CD4-positive, alpha-beta T cell treated with Interleukin-4 for 4 hours (primary cell): ENCODE measurements at regions not wholly inside any gene's neighbourhood (a gene's known extent, or its start where the extent isn't known, plus 50 kb on each side); places are given as distances from the start of the nearest gene placed in this dataset.

Source experiments
- DNase-seq: peaks from one replicate; pipeline ENCODE4 v3.0.0-alpha.2; 2020

DNA sequence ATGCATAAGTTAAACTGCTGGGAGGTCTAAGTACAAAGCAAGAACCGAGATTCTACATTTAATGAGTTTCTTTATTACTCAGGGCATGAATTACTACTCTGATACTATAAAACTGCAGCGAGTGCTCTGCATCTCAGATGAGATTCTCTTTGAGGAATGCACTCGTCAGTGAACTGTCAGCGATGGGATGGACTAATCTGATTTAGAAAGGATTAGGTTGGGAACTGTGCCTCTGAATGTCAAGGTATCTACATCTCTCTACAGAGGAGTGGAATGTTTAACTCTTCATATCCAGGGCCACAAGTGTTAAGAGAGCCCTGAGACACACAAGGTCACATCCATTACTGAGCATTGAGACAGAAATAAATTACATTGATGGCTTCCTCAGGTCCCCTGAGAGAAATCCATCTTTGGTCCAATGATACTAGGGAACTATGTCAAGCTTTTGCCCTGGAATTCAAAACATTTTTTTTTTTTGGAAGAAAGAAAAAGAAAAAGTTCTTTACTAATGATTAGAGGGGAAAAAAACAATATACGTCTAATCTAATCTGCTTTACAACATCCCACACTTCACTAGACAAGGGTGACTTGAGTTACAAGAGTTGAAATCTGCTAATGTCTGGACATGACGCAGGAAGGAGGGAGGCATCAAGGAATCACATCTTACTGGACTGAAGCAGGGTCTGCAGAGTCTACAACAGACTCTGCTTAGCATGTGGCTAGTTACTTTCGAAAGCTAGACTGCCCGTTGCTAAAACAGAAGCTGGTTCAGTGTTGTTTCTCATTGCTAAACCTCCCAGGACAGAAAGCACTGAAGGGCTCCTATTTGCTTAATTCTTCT, 270.0 kb upstream of the TLE4 start:
- DNase-seq = no peak

DNA sequence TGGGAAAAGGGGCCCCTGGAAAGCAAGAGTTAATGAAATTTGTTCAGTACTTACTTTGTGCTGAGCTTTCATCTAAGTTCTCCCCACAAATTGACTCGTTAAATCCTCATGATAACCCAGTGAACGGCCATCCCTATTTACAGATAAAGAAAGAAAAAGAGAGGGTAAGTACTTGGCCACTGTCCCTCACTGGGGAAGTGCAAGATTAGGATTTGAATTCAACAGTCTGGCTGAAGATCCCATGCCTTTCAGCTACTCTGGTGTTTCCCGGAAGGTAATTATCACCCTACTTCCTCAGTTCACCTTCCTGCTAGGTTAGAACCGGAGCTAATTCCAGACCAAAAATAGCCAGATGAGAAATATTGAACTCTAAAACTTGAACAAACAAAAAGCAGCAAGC, 269.2 kb upstream of the TLE4 start:
- DNase-seq = no peak

DNA sequence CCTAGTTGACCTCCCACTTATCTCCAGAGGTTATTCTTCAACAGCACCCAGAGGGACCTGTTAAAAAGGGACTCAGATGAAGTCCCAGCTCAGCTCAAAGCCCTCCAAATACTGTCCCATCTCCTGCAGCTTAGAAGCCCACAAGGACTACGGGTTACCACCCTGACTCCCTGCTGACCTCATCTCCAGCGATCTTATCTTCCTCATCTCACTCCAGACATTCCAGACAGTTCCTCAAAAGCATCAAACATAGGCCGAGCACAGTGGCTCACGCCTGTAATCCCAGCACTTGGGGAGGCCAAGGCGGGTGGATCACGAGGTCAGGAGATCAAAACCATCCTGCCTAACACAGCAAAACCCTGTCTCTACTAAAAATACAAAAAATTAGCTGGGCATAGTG, 263.8 kb upstream of the TLE4 start:
- DNase-seq = no peak

DNA sequence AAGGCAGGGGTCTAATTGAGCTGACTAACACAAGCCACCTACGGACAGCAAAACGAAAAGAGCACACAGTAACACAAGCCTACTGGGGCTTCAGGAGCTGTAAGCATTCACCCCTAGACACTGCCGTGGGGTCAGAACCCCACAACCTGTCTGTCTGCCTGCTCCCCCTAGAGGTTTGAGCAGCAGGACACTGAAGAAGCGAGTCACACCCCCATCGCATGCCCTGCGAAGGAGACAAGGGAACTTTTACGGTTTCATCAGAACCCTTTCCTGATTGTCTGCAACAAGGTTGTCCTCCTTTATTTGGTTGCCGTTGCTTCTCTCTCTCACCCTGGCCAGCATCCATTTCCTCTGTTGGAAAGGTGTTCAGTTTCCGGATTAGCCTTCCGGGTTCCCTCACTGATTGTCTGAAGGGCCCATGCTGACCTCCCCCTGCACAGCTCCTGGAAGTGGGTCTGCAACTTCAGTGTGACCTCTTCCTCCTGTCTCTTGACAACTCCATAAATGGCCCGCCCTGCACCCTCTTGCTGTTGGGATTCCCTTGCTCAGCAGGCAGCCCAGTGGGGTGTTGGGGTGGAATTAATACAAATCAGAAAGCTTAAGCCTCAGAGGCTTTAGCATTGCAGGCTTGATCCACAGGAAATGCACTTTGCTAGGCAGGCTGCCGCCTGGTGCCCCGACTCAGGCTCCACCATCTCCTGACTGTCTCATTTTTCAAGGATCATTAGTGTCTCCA, 258.9 kb upstream of the TLE4 start:
- no peak for DNase-seq

DNA sequence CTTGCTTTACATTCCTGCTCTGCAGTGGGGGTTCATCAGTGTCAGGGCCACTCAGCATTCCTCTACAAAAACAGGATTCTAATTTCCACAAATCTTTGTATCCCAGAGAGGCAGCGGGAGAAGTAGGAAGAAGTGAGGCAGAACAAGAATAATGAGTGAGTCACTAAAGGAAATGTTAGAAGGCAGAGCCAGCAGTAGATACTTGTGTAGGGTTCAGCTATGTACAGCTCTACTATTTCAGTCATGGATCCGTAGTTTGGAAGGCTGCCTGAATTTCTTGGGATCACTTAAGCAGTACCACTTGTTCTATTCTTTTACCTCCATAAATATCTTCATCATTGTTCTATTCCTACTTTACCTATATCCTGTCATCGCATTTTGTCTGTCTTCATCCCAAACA, 246.3 kb upstream of the TLE4 start:
- no peak for DNase-seq

DNA sequence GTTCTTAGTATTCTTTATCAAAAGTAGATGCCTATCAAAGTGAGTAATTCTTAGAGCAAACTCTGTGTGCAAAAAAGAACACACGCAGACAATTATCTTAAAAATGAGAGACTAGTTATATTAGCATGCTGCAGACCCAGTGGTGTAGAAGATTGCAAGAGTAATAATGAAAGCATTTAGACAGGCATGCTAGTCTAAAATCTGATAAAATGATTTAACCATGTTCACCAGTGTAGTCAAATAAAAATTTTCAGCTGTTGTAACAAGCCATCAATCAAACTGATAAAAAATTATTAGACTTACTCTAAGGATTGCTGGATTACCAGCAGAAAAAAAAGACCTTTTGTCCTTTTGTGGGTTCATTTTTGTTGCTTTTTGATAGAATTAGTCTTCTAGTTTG, 241.9 kb upstream of the TLE4 start:
- no peak for DNase-seq

DNA sequence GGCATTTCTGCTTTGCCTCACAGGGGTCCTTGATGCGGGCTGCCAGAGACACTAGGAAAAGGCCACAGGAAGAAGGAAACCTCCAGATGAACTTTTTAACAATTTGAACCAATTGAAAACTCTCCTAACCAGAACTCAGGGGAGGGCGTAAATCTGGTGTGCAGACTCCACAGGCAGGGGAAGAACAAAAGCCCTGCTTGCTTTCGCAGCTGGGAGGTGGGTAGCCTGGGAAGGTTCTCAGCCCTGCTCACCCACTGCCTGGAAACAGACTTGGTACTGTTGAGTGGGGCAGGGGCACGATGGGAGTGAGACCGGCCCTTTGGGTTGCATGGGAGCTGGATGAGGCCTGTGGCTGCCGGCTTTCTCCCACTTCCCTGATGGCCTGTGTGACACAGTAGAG, 237.8 kb upstream of the TLE4 start:
- no peak for DNase-seq

DNA sequence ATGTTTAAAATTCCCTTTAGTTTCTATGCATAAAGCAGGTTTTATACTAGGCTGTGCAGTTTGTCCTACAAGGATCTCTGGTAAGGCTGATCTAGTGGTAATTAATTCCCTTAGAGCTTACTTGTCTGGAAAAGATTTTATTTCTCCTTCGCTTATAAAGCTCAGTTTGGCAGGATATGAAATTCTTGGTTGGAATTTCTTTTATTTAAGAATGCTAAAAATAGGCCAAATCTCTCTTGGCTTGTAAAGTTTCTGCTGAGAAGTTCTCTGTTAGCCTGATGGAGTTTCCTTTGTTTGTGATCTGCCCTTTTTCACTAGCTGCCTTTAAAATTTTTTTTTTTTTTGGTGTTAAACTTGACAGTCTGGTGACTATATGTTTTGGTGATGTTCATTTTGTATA, 237.1 kb upstream of the TLE4 start:
- DNase-seq = no peak

DNA sequence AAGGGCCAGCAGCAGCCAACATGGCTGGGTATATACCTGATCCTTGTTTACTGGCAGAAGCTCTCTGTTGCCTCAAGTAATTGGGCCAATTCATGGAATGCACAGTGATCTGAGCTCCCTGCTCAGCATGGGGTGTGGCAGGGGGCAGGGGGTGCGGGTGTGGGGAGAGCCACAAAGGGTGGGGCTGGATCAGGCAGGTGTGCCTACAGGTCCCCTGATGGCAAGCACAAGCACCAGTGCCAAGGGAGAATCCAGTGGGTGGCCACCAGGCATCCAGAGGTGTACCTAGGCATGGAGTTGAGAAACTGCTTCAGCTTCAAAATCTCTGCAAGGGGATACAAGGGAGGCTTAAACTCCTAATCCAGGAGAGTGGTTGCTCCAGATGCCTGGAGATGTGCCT, 235.8 kb upstream of the TLE4 start:
- DNase-seq = no peak

DNA sequence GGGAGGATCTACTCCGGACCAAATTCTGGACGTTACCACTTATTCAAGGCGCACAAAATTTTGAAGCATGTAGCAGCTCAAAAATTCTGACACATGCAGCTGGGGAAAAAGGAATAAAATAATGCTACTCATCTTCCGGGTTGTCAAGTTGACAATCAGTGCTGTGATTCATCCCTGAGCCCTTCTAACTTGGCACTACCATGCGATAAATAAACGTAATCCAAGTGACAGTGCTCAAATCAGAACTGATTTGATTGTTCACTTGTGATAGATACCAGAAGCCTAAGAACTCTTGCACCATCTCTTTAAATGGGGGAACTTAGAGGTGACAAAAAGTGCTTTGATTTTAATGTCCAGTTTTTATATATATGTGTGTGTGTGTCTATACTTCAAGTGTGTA, 230.2 kb upstream of the TLE4 start:
- DNase-seq = no peak

DNA sequence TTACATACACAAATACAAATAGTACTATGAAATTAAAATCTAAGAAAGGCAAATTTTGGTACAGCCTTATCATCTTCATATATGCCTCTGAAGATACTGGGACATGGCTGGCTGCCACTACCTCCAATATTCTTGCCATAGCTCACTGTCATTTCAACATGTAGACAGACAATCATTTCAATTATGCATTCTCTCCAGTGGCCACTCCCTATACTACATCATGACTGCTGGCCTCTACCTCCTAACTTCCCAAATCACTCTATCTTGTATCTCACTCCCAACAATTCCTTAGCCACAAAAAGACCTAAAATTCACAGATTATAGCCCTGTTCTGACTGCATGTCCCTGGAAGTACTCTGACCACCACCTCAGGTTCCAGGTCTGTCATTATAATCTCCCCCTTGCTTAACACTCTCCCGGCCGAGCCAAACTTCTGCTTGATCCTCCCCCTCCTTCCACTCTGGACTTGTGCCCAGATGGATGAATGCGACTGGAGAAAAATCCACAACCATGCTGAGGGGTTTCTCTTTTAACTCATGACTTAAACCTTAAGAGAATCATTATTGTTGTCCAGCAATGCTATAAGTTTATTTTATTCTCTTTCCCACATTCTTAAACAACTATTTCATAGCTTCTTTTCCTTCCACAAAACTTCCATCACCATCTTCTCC, 225.3 kb upstream of the TLE4 start:
- no peak for DNase-seq

DNA sequence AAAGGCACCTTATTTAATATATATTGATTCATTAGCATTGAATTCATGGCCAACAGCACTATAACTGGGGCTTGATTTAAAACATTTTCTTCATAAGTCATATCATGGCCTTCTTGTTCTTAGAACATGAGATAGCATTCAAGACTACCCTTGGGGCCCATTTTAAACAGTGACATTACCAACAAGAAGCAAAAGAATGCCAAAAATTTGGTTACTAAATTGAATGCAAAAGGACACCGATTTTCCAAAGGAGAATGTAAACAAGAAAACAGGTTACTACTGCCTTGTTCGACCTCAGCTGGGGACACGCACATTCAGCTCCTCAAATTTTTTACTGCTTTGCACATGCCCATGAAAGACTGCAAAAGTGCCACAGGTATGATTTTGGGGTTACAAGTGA, 219.4 kb upstream of the TLE4 start:
- no peak for DNase-seq

DNA sequence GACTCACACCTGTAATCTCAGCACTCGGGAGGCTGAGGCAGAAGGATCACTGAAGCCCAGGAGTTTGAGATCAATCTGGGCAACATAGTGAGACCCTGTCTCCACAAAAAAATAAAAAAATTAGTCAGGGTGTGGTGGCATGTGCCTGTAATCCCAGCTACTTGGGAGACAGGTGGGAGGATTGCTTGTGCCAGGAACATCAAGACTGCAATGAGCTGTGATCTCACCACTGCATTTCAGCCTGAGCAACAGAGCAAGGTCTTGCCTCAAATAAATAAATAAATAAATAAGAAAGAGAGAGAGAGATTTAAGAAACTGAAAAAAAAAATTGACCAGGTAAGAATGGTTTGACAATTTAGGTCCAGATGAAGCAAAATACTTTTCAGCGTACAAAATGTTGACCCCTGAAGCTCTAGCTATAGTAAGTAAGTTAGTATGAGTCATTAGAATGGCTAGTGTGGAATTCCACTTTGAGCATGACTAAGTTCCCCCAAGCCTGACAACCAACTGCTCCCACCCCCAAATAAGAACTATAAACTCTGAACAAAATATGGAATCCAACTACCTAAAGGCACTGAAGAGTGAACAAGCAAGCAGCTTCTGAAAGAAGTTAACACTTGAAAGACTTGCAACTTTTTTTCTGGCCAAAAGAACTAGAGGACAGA, 217.8 kb upstream of the TLE4 start:
- DNase-seq = no peak

DNA sequence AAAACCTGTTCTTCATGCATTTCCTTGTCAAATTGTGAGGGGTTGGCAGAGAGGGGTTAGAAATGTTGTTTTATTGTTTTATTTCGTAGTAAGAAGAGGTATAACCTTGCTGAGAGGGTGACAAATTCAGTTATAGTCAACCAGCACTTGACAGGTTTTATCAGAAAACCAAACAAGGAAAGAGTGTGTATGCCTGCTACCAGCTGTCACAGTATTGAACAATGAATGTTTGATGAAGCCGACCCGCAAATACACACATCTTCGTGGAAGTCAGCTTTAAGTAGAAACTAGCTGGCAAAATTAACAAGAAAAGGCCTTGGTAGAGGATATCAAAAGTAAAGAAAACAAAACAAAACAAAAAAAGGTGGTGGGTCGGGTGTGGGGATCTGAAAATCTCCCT, 214.6 kb upstream of the TLE4 start:
- DNase-seq = no peak

DNA sequence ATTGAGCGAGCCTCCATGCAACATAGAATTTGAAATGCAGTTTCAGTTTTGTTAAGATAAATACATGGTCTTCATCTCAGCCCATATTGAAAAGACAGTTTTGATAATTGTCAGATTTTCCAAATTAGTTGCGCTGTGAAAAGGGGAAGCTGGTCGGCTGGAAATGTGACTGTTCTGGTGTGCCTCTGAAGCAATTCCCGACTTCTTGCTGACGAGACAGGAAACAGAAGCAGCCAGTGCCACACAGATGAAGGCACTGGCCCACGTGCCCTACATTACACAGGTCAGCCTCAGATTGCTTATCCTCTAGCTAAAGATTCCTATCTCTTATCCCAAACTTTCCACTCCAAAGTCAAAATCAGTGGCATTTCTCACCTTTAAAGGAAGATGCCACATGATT, 214.1 kb upstream of the TLE4 start:
- DNase-seq = no peak

DNA sequence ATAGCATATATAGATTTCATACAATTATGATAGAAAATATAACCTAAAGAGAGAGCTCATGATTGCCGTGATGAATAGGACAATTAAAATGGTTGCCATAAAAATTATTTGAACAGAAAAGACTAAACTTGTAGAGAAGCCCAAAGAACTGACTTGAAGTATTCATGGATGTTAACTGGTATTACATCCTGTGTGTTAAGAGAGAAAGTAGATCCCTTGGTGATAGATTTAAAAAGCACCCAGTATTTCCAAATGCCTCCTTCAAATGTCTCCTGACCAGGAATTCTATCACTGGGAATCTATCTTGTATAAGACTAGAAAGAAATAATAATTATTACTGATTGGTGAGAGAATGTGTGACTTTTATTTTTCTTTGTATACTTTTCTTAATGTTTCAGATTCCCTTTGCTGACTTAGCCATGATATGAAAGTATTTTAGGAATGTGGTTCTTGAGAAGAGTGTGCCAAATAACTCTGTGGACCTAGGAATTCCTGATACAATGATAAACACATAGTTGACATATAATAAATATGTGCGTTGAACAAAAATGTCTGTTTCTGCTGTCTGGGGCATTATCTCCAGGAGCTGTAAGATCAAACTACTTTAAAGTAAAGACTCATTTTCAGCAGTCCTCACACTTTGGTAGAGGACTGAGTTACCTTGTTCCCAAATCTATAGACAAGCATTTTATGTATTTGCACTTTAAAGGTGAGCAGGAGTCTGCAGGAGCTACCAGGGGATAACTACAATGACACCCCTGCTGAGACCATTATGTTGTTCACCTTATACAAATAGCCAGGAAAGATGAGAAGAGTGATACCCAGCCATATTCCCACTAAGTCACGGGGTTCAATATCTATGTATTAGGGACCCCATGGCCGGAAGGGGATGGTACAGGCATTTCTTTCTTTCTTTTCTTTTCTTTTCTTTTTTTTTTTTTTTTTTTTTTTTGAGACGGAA, 211.1 kb upstream of the TLE4 start:
- no peak for DNase-seq

DNA sequence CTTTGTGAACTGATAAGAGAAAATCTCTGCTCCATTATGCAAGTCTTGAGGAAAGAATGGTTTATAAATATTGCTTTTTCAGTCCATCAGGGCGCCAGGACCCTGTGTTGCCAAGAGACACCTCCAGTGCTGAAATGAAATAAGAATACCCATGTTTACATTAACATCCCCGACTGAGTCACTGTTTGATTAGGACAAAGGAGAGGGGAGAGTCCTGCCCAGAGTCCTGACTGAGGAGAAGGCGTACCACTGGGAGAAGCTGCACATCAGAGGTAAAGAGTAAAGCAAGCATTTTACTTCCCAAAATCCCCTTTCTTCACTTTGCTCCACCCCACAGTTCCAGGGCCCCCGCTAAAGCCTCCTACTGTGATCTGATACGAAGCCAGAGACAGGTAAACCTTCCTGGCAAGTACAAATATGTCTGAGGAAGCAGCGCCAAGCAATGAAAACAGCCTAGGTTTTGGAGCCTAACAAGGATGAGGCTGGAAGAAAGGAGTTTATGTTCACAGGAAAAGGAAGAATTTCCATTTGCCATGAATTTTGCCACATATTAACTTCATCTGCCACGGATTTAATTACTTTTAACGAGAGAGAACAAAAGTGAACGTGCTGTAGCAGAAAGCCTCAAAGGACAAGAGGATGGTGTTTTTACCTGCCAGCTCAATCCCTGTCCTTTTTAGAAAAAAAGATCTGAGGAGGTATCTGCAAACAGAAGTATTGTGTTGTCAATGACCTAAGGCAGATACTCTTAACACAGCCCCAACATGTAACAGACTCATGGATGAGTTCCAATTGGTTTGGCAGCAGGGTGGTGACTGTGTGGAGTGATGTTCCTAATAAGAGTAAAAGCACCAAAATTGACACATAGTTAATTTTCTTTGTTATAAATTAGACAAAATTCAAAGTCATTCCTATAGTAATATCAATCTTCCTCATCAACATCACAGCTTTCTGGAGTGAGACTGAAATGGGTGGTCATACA, 209.4 kb upstream of the TLE4 start:
- DNase-seq = no peak

DNA sequence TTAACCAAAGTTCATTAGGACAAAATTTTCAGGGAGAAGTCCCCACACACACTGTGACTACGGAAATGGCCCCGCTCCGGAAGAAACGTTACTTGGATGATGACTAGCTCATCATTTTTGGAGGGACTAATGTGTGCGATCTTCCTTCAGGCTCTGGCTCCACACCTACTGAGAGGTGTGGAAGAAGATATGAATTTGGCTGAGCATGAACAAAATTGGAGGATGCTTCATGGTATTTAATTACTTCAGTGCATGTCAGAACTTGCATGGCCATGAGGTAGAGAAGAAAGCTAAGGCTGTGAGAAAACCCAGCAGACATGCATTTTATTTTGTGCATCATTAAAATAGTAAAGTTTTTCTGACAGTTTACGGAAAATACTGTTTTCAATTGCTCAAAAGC, 202.1 kb upstream of the TLE4 start:
- DNase-seq = no peak

DNA sequence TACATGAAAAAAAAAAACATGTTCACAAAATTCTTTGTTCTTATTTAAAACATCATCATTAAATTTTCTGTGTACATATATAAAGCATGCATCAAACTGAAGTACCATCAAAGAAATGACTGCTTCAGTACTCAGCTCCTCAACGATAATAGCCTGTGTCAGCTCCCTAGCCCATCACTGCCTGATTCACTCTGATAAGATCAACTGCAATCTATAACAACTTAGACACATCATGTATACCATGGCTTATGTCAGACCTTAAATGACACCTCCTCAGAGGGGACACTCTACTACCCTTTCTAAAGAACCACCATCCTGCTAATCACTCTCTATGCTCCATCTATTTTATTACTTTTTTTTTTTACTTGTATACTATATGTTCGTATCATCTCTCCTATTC, 200.5 kb upstream of the TLE4 start:
- DNase-seq = no peak

DNA sequence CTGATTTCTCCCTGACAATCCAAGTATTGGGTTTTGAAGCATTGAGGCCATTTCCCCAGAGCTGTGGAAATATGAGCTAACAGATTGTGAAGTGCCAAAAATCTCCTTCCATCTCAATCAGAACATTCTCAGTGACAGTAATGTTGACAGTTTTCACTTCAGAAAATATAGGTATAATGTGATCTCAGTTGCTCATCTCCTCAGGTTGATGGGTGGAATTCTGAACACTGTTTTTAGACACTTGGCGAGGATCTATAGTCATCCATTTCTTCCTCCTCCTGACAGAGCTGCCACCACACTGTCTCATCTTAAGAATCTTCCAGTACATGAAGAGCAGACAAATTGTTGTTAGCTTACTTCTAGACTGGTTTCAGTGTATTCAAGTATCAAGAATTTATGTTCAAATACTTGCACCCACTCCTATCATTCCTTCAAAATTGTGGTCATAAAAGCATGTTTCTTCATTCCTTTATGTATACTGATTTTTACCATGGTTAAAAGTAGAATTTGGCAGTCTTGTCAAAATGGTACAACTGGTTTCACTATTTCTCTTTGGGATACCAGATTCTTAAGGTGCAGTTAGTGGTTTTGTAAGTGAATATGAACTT, 199.7 kb upstream of the TLE4 start:
- DNase-seq = no peak
